ENCODE measurements at regions not wholly inside any gene's neighbourhood (a gene's known extent, or its start where the extent isn't known, plus 50 kb on each side); places are given as distances from the start of the nearest gene placed in this dataset.

- DNase-seq, result no peak
Observed at GRCh38 chr3:180354214-180354613, 247.7 kb upstream of the TTC14 start.

- DNase-seq, result no peak
Observed at GRCh38 chr3:180358179-180358578, 243.8 kb upstream of the TTC14 start.

- DNase-seq, result no peak
Observed at GRCh38 chr3:180359061-180359952, 242.7 kb upstream of the TTC14 start.

GRCh38 chr3:180359953-180360279 lies 242.0 kb upstream of the TTC14 start:
- DNase-seq, result no peak

- no peak for DNase-seq
Observed at GRCh38 chr3:180362081-180362480, 239.9 kb upstream of the TTC14 start.

- DNase-seq, result no peak
Observed at GRCh38 chr3:180375831-180376230, 226.1 kb upstream of the TTC14 start.

- DNase-seq, result no peak
Observed at GRCh38 chr3:180378496-180378895, 223.5 kb upstream of the TTC14 start.

- DNase-seq, result no peak
Observed at GRCh38 chr3:180382638-180383180, 219.3 kb upstream of the TTC14 start.

- DNase-seq, result no peak
Observed at GRCh38 chr3:180383332-180384020, 218.5 kb upstream of the TTC14 start.

- no peak for DNase-seq
Observed at GRCh38 chr3:180390313-180390712, 211.7 kb upstream of the TTC14 start.

GRCh38 chr3:180391001-180391400 lies 211.0 kb upstream of the TTC14 start:
- DNase-seq, result no peak

GRCh38 chr3:180401226-180401625 lies 200.7 kb upstream of the TTC14 start:
- no peak for DNase-seq

GRCh38 chr3:180402471-180403073 lies 199.4 kb upstream of the TTC14 start:
- DNase-seq, result no peak

GRCh38 chr3:180403156-180403555 lies 198.8 kb upstream of the TTC14 start:
- no peak for DNase-seq

GRCh38 chr3:180408654-180409053 lies 193.3 kb upstream of the TTC14 start:
- no peak for DNase-seq

- no peak for DNase-seq
Observed at GRCh38 chr3:180409170-180409569, 192.8 kb upstream of the TTC14 start.

- no peak for DNase-seq
Observed at GRCh38 chr3:180409883-180410282, 192.1 kb upstream of the TTC14 start.

GRCh38 chr3:180414157-180414556 lies 187.8 kb upstream of the TTC14 start:
- DNase-seq, result no peak

- DNase-seq, result no peak
Observed at GRCh38 chr3:180416111-180416594, 185.8 kb upstream of the TTC14 start.

GRCh38 chr3:180417241-180417640 lies 184.7 kb upstream of the TTC14 start:
- DNase-seq, result no peak

GRCh38 chr3:180420016-180420415 lies 181.9 kb upstream of the TTC14 start:
- DNase-seq, result no peak

GRCh38 chr3:180420804-180421203 lies 181.2 kb upstream of the TTC14 start:
- DNase-seq, result no peak

GRCh38 chr3:180421221-180421620 lies 180.7 kb upstream of the TTC14 start:
- no peak for DNase-seq

- DNase-seq, result no peak
Observed at GRCh38 chr3:180421721-180422120, 180.2 kb upstream of the TTC14 start.
